WI38 (cell line): ENCODE measurements at regions not wholly inside any gene's neighbourhood (a gene's known extent, or its start where the extent isn't known, plus 50 kb on each side); places are given as distances from the start of the nearest gene placed in this dataset.

Experiments
- H3K4me3 ChIP-seq: 2 replicates; pipeline ENCODE4 v1.5.1; 2011; ENCODE audit warnings: low read depth, mild to moderate bottlenecking, control low read depth, low read length
- TF ChIP-seq, protein P1 (sequence below): IDR thresholded peaks from 2 replicates; pipeline ENCODE4 v1.5.1; 2012; ENCODE audit warnings: low read depth, mild to moderate bottlenecking, control low read depth, low read length

- no peak overlapping the region for H3K4me3 ChIP-seq
- TF ChIP-seq, protein P1, sequence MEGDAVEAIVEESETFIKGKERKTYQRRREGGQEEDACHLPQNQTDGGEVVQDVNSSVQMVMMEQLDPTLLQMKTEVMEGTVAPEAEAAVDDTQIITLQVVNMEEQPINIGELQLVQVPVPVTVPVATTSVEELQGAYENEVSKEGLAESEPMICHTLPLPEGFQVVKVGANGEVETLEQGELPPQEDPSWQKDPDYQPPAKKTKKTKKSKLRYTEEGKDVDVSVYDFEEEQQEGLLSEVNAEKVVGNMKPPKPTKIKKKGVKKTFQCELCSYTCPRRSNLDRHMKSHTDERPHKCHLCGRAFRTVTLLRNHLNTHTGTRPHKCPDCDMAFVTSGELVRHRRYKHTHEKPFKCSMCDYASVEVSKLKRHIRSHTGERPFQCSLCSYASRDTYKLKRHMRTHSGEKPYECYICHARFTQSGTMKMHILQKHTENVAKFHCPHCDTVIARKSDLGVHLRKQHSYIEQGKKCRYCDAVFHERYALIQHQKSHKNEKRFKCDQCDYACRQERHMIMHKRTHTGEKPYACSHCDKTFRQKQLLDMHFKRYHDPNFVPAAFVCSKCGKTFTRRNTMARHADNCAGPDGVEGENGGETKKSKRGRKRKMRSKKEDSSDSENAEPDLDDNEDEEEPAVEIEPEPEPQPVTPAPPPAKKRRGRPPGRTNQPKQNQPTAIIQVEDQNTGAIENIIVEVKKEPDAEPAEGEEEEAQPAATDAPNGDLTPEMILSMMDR = no peak
Measured at GRCh38 chr3:18633002-18633401, 207.9 kb upstream of the SATB1 start.

- TF ChIP-seq, protein P1 = no peak
- no peak overlapping the region for H3K4me3 ChIP-seq
Measured at GRCh38 chr3:18630295-18630694, 205.2 kb upstream of the SATB1 start.

DNA sequence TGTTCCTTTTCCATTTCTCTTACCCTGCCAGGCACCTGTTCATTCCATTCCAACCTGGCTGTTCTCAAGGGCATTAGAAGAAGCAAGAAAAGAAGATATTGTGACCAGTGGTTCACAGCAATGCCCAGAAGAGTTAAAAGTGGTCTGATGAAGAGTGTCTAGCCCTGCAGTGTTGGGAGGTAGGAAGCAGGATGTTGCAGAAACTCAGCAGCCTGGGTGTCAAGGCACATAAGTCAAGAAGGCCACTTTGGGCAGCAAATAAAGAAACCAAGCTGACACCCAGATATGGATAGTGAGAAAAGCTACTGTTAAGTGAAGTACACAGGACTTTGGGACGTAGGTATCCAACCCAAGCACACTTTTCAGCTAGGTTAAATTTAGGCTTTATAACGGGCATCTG lies 199.9 kb upstream of the SATB1 start:
- TF ChIP-seq, protein P1 = no peak
- no peak overlapping the region for H3K4me3 ChIP-seq

DNA sequence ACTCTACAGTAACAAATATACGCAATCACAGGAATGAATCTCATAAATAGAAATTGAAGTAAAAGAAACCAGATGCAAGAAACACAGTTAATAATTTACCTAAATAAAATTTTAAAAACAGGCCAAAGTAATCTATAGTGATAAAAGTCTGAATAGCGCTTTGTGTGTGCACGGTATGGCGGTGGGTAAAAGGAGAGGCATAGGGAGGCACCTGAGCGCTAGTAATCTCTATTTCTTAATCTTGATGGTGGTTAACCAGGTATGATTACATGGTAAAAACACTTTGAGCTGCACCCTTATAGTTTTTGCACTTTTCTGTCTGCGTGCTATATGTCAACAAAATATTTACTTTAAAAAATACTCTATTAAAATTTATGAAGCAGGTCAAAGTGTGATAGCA lies 198.1 kb upstream of the SATB1 start:
- TF ChIP-seq, protein P1 = no peak
- no peak overlapping the region for H3K4me3 ChIP-seq

GRCh38 chr3:18618723-18619122 lies 193.6 kb upstream of the SATB1 start:
- H3K4me3 ChIP-seq = no peak overlapping the region
- TF ChIP-seq, protein P1 = no peak

GRCh38 chr3:18611991-18612390 lies 186.9 kb upstream of the SATB1 start:
- TF ChIP-seq, protein P1 = no peak

DNA sequence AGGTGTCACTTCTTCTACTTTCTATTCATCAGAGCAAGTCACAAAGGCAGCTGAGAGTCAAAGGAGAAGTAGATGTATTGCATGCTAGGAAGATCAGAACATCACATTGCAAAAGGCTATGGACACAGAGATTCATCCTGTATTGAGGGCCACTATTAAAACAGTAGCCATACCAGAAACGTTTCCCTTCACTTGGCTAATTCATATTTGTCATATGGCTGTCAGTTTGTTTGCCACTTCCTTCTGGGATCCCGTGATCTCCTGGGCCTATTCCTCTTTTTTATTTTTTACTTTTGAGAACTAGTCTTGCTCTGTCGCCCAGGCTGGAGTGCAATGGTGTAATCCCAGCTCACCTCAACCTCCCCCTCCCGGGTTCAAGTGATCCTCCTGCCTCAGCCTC lies 184.0 kb upstream of the SATB1 start:
- TF ChIP-seq, protein P1 = no peak
- no peak overlapping the region for H3K4me3 ChIP-seq

More at GRCh38 chr3:18611991-18612390, 186.9 kb upstream of the SATB1 start:
- no peak overlapping the region for H3K4me3 ChIP-seq
